ENCODE measurements at regions not wholly inside any gene's neighbourhood (a gene's known extent, or its start where the extent isn't known, plus 50 kb on each side); places are given as distances from the start of the nearest gene placed in this dataset.

DNA sequence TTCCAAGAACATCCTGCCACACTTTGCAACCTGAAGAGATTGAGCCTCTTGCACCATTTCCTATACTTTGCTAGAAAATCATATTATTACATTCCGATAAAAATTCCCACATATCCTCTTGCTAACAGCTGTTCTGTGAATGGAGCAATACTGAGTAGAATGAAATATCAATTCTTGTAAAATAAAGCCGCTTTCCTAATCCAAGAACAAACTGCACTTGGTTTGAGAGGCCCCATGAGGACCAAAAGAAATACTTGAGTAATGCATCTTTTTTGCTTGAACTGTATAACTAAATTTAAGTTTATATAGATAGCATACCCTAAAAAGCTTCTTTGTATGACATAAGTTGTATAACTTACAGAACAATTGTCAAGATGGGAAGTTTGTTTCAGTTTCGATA is 632.4 kb upstream of the SLC8A1 start:
- Histone ChIP-seq H3K4me1 (ENCODE audit: control insufficient read depth, insufficient read depth, low read length, poor library complexity, severe bottlenecking) (no peaks in the 10 kb centered on the region), H3K27me3 (replicated peaks; ENCODE audit: control insufficient read depth, insufficient read depth, low read length, poor library complexity, severe bottlenecking) (no peaks in the 10 kb centered on the region), H3K4me3 (ENCODE audit: insufficient read depth, low read depth, low read length, poor library complexity, severe bottlenecking) (no peak overlapping the region), H3K27ac (ENCODE audit: insufficient read depth, low read length, poor library complexity, severe bottlenecking) (no peak overlapping the region), H3K9me3 (ENCODE audit: control insufficient read depth, low read length) (no peaks in the 10 kb centered on the region), H3K36me3 (ENCODE audit: control insufficient read depth, insufficient read depth, low read length) (no peaks in the 10 kb centered on the region)
- no peak for DNase-seq

DNA sequence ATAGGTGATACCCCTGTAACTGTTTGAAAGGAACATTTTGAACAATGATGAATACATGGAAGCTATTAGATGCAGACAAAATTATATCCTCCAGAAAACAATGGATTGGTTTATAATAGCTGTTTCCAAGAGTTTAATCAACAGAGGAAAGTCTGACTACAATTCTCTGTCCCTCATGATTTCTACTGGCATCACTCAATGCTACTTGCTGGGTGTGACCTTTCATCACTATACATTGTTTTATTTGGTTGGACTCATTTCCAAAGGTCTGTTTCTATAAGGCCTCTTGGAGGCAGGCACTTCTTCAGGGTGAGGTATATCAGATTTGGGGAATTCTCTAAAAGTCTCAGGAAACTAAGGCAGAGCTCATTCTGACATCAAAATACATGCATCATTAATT is 636.1 kb upstream of the SLC8A1 start:
- Histone ChIP-seq H3K4me1 (ENCODE audit: control insufficient read depth, insufficient read depth, low read length, poor library complexity, severe bottlenecking) (no peaks in the 10 kb centered on the region), H3K36me3 (ENCODE audit: control insufficient read depth, insufficient read depth, low read length) (no peaks in the 10 kb centered on the region), H3K27me3 (replicated peaks; ENCODE audit: control insufficient read depth, insufficient read depth, low read length, poor library complexity, severe bottlenecking) (no peaks in the 10 kb centered on the region), H3K9me3 (ENCODE audit: control insufficient read depth, low read length) (no peaks in the 10 kb centered on the region), H3K4me3 (ENCODE audit: insufficient read depth, low read depth, low read length, poor library complexity, severe bottlenecking) (no peak overlapping the region), H3K27ac (ENCODE audit: insufficient read depth, low read length, poor library complexity, severe bottlenecking) (no peak overlapping the region)
- DNase-seq: no peak

DNA sequence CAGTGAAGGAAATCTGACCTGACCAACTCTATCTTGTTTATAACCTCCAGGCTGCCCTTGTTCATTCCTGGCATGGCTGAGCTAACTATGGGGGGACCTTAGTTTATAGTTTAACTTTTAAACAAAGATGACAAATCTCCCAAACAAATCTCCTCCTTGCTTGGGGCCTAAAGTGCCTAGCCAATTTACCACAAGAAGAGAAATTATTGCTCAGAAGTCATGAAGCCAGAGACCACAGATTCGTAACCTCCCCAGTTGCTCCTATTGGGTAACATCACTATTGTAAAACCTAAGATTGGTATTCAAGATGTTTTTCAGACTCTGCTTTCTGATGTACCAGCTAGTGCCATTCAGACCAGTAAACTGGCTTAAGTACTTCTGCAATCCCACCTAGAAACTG is 649.4 kb upstream of the SLC8A1 start:
- H3K27ac ChIP-seq (ENCODE audit: insufficient read depth, low read length, poor library complexity, severe bottlenecking): no peak overlapping the region
- H3K9me3 ChIP-seq (ENCODE audit: control insufficient read depth, low read length): no peaks in the 10 kb centered on the region
- H3K27me3 ChIP-seq (replicated peaks; ENCODE audit: control insufficient read depth, insufficient read depth, low read length, poor library complexity, severe bottlenecking): no peaks in the 10 kb centered on the region
- H3K4me3 ChIP-seq (ENCODE audit: insufficient read depth, low read depth, low read length, poor library complexity, severe bottlenecking): no peak overlapping the region
- DNase-seq: no peak
- H3K36me3 ChIP-seq (ENCODE audit: control insufficient read depth, insufficient read depth, low read length): no peaks in the 10 kb centered on the region
- no peaks in the 10 kb centered on the region for H3K4me1 ChIP-seq (ENCODE audit: control insufficient read depth, insufficient read depth, low read length, poor library complexity, severe bottlenecking)

DNA sequence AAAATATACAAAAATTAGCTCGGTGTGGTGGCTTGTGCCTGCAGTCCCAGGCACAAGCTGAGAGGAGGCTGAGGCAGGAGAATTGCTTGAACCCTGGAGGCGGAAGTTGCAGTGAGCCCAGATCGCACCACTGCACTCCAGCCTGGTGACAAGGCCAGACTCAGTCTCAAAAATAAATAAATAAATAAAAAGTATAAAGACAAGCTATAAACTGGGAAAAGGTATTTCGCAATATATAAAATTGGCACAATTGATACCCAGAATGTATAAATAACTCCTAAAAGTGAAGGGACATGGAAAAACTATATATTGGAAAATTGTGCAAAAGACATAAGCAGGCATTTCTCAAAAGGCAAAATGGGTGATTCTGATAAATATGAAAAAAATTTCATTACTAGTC is 657.9 kb upstream of the SLC8A1 start:
- H3K27me3 ChIP-seq (replicated peaks; ENCODE audit: control insufficient read depth, insufficient read depth, low read length, poor library complexity, severe bottlenecking): no peaks in the 10 kb centered on the region
- no peak for DNase-seq
- H3K36me3 ChIP-seq (ENCODE audit: control insufficient read depth, insufficient read depth, low read length): no peaks in the 10 kb centered on the region
- H3K4me3 ChIP-seq (ENCODE audit: insufficient read depth, low read depth, low read length, poor library complexity, severe bottlenecking): no peak overlapping the region
- H3K27ac ChIP-seq (ENCODE audit: insufficient read depth, low read length, poor library complexity, severe bottlenecking): no peak overlapping the region
- no peaks in the 10 kb centered on the region for H3K4me1 ChIP-seq (ENCODE audit: control insufficient read depth, insufficient read depth, low read length, poor library complexity, severe bottlenecking)
- no peaks in the 10 kb centered on the region for H3K9me3 ChIP-seq (ENCODE audit: control insufficient read depth, low read length)

DNA sequence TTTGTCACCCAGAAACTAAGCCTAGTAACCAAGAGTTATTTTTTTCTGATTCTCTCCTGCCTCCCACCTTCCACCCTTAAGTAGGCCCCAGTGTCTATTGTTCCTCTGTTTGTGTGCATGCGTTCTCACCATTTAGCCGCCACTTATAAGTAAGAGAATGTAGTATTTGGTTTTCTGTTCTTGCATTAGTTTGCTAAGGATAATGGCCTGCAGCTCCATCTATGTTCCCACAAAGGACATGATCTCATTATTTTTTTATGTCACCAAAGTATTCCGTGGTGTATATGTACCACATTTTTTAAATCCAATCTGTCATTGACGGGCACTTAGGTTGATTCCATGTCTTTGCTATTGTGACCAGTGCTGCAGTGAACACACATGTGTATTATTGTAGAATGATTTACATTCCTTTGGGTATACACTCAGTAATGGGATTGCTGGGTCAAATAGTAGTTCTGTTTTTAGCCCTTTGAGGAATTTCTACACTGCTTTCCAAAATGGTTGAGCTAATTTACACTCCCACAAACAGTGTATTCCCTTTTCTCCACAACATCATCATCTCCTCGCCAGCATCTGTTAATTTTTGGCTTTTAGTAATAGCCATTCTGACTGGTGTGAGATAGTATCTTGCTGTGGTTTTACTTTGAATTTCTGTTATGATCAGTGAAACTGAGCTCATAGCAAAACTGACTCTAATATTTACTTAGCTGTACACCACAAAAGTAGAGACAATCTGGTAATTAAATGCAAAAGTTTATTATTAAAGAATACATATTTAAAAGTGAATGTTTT is 660.1 kb upstream of the SLC8A1 start:
- DNase-seq: no peak
- no peaks in the 10 kb centered on the region for H3K36me3 ChIP-seq (ENCODE audit: control insufficient read depth, insufficient read depth, low read length)
- H3K9me3 ChIP-seq (ENCODE audit: control insufficient read depth, low read length): no peaks in the 10 kb centered on the region
- H3K27ac ChIP-seq (ENCODE audit: insufficient read depth, low read length, poor library complexity, severe bottlenecking): no peak overlapping the region
- no peak overlapping the region for H3K4me3 ChIP-seq (ENCODE audit: insufficient read depth, low read depth, low read length, poor library complexity, severe bottlenecking)
- no peaks in the 10 kb centered on the region for H3K27me3 ChIP-seq (replicated peaks; ENCODE audit: control insufficient read depth, insufficient read depth, low read length, poor library complexity, severe bottlenecking)
- no peaks in the 10 kb centered on the region for H3K4me1 ChIP-seq (ENCODE audit: control insufficient read depth, insufficient read depth, low read length, poor library complexity, severe bottlenecking)

DNA sequence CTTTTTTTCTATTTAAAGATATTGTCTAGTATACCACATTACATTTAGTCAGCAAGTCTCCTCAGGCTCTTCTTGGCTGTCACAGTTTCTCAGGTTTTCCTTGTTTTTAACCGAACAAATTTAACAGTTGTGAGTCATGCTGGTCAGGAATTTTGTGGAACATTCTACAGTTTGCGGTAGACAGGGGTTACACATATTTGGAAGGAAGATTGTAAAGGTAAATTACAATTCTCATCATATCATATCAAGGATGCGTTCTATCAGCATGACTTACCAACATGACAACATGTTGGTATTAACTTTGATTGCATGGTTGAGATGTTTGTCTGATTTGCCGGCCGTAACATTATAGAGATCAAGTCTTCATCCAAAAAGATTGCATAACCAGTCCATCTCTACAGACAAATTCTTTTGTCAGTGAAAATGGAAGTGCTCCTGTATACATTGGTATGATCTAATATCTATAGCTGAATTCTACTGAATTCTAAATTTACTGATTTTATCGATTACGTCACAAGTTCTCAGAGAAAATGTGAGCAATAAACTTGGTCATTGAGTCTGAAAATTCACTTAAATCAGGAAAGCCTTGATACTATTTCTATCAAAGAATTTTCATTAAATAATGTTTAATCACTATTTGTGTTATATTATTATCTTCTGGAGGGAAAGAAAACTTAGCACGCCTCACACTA is 664.4 kb upstream of the SLC8A1 start:
- Histone ChIP-seq H3K27ac (ENCODE audit: insufficient read depth, low read length, poor library complexity, severe bottlenecking) (no peak overlapping the region), H3K36me3 (ENCODE audit: control insufficient read depth, insufficient read depth, low read length) (no peaks in the 10 kb centered on the region), H3K9me3 (ENCODE audit: control insufficient read depth, low read length) (no peaks in the 10 kb centered on the region), H3K4me3 (ENCODE audit: insufficient read depth, low read depth, low read length, poor library complexity, severe bottlenecking) (no peak overlapping the region), H3K4me1 (ENCODE audit: control insufficient read depth, insufficient read depth, low read length, poor library complexity, severe bottlenecking) (no peaks in the 10 kb centered on the region), H3K27me3 (replicated peaks; ENCODE audit: control insufficient read depth, insufficient read depth, low read length, poor library complexity, severe bottlenecking) (no peaks in the 10 kb centered on the region)
- no peak for DNase-seq

DNA sequence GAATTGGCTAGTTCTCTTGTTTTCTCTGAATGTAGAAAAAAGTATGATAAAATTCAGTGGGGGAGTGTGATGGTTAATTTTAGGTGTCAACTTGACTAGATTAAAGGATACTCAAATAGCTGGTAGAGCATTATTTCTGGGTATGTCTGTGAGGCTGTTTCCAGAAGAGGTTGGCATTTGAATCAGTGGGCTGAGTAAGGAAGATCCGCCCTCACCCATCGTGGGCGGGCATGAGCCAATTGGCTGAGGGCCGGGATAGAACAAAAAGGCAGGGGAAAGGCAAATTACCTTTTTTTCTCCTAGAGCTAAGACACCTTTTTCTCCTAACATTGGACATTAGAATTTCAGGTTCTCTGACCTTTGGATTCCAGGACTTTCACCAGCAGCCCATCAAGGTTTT is 667.6 kb upstream of the SLC8A1 start:
- no peak overlapping the region for H3K4me3 ChIP-seq (ENCODE audit: insufficient read depth, low read depth, low read length, poor library complexity, severe bottlenecking)
- no peaks in the 10 kb centered on the region for H3K27me3 ChIP-seq (replicated peaks; ENCODE audit: control insufficient read depth, insufficient read depth, low read length, poor library complexity, severe bottlenecking)
- H3K4me1 ChIP-seq (ENCODE audit: control insufficient read depth, insufficient read depth, low read length, poor library complexity, severe bottlenecking): no peaks in the 10 kb centered on the region
- no peak overlapping the region for H3K27ac ChIP-seq (ENCODE audit: insufficient read depth, low read length, poor library complexity, severe bottlenecking)
- no peaks in the 10 kb centered on the region for H3K36me3 ChIP-seq (ENCODE audit: control insufficient read depth, insufficient read depth, low read length)
- no peaks in the 10 kb centered on the region for H3K9me3 ChIP-seq (ENCODE audit: control insufficient read depth, low read length)
- DNase-seq: no peak

DNA sequence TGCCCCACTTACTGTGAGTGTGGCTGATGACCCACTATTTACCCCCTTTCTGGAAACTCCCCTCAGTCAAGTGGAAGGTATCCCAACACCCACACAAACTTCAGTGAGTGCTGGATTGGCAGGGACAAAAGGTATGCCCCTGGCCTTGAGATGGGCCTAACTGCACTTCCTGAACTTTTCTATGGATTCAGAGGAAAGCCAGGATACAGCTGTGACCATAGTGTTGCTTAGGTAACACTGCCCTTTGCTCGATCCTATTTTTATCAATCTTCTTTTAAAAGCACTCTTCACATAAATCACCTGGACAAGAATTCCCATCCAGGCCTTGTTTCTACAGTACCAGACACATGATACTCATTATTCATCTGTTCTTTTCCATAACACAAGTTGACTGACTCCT is 671.5 kb upstream of the SLC8A1 start:
- Histone ChIP-seq H3K4me1 (ENCODE audit: control insufficient read depth, insufficient read depth, low read length, poor library complexity, severe bottlenecking) (no peaks in the 10 kb centered on the region), H3K27me3 (replicated peaks; ENCODE audit: control insufficient read depth, insufficient read depth, low read length, poor library complexity, severe bottlenecking) (no peaks in the 10 kb centered on the region), H3K27ac (ENCODE audit: insufficient read depth, low read length, poor library complexity, severe bottlenecking) (no peak overlapping the region), H3K9me3 (ENCODE audit: control insufficient read depth, low read length) (no peaks in the 10 kb centered on the region), H3K4me3 (ENCODE audit: insufficient read depth, low read depth, low read length, poor library complexity, severe bottlenecking) (no peak overlapping the region), H3K36me3 (ENCODE audit: control insufficient read depth, insufficient read depth, low read length) (no peaks in the 10 kb centered on the region)
- no peak for DNase-seq

DNA sequence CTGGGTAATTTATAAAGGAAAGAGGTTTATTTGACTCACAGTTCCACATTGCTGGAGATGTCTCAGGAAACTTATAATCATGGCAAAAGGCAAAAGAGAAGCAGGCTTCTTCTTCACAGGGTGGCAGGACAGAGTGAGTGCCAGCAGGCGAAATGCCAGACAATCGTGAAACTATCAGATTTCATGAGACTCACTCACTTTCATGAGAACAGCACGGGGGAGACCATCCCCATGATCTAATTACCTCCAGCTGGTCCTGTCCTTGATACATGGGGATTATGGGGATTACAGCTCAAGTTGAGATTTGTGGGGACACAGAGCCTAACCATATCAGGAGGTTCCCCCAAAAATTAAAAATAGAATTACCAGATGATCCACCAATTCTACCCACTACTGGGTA is 675.5 kb upstream of the SLC8A1 start:
- Histone ChIP-seq H3K9me3 (ENCODE audit: control insufficient read depth, low read length) (no peaks in the 10 kb centered on the region), H3K27me3 (replicated peaks; ENCODE audit: control insufficient read depth, insufficient read depth, low read length, poor library complexity, severe bottlenecking) (no peaks in the 10 kb centered on the region), H3K4me3 (ENCODE audit: insufficient read depth, low read depth, low read length, poor library complexity, severe bottlenecking) (no peak overlapping the region), H3K36me3 (ENCODE audit: control insufficient read depth, insufficient read depth, low read length) (no peaks in the 10 kb centered on the region), H3K27ac (ENCODE audit: insufficient read depth, low read length, poor library complexity, severe bottlenecking) (no peak overlapping the region), H3K4me1 (ENCODE audit: control insufficient read depth, insufficient read depth, low read length, poor library complexity, severe bottlenecking) (no peaks in the 10 kb centered on the region)
- no peak for DNase-seq

DNA sequence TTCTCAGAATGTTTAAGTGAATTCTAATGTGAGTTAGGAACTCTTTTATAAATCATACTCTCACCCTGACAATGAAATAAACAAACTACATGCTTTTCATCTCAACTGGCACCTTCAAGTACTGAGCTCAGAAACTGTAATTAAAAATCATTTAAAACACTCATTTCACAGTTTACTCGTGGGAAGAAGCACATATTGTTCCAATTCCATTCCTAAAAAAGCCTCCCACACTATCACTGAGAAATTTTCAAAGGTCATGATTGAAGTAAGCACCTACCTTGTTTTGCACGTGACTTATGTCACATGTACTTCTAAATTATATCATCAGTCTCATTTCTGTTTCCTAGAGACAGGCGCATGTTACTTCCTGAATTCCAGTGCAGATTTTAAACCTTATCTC is 678.1 kb upstream of the SLC8A1 start:
- no peaks in the 10 kb centered on the region for H3K9me3 ChIP-seq (ENCODE audit: control insufficient read depth, low read length)
- no peak overlapping the region for H3K27ac ChIP-seq (ENCODE audit: insufficient read depth, low read length, poor library complexity, severe bottlenecking)
- no peak for DNase-seq
- H3K27me3 ChIP-seq (replicated peaks; ENCODE audit: control insufficient read depth, insufficient read depth, low read length, poor library complexity, severe bottlenecking): no peaks in the 10 kb centered on the region
- H3K4me1 ChIP-seq (ENCODE audit: control insufficient read depth, insufficient read depth, low read length, poor library complexity, severe bottlenecking): no peaks in the 10 kb centered on the region
- no peaks in the 10 kb centered on the region for H3K36me3 ChIP-seq (ENCODE audit: control insufficient read depth, insufficient read depth, low read length)
- H3K4me3 ChIP-seq (ENCODE audit: insufficient read depth, low read depth, low read length, poor library complexity, severe bottlenecking): no peak overlapping the region

Measured in effector memory CD4-positive, alpha-beta T cell (primary cell).